GM12878 (cell line): ENCODE measurements at regions not wholly inside any gene's neighbourhood (a gene's known extent, or its start where the extent isn't known, plus 50 kb on each side); places are given as distances from the start of the nearest gene placed in this dataset.

Experiments
- ATAC-seq: fragments of 200-7000 bp; cut with Tn5 transposase; 3 replicates; pipeline ENCODE4 v1.9.1; 2020; ENCODE audit warnings: mild to moderate bottlenecking, moderate library complexity
- BruUV-seq: library from RNA; stranded (reverse); fragments of 400-500 nt; replicated peaks from 2 replicates; lab custom pipeline; 2021; lab: Mats Ljungman, UMichigan
- CTCF ChIA-PET: fragments of 300-600 bp; sonication (Branson Sonifier 250); formaldehyde crosslinking; extraction: SDS; loops from one replicate; lab custom pipeline; 2021; ENCODE audit warnings: inconsistent platforms; lab: Yijun Ruan, JAX
- POLR2A ChIA-PET: fragments of 350-600 bp; formaldehyde crosslinking; extraction: SDS; loops from one replicate; lab custom pipeline; 2021; ENCODE audit warnings: inconsistent platforms; lab: Charles Lee
- RAD21 ChIA-PET: fragments of 300-600 bp; sonication (Branson Sonifier 250); formaldehyde crosslinking; loops from one replicate; lab custom pipeline; 2023; ENCODE audit warnings: antibody characterized with exemption; ENCODE audit not compliant: unreplicated experiment; lab: Charles Lee
- SMC1A ChIA-PET: fragments of 300-600 bp; sonication (Branson Sonifier 250); formaldehyde crosslinking; loops from one replicate; lab custom pipeline; 2023; ENCODE audit not compliant: unreplicated experiment, uncharacterized antibody; lab: Charles Lee
- DNase-seq: peaks from one replicate; pipeline ENCODE4 v3.0.0-alpha.2; 2011; ENCODE audit warnings: low read depth, low spot score
- FAIRE-seq: peaks from 3 replicates; lab custom pipeline; 2011; peaks lifted over from hg19 to GRCh38; lab: Jason Lieb, UNC
- H2AFZ ChIP-seq: 2 replicates; pipeline ENCODE4 v1.6.0; 2011; ENCODE audit warnings: low read depth, low read length, control low read depth; ENCODE audit not compliant: control insufficient read depth
- H3K27ac ChIP-seq: 2 replicates; pipeline ENCODE4 v1.5.1; 2011; ENCODE audit warnings: control low read depth; ENCODE audit not compliant: control insufficient read depth, insufficient read depth
- H3K27me3 ChIP-seq, 2 experiments: replicated peaks in 1 of 2; 2 replicates each; pipeline versions ENCODE4 v1.6.0 to v1.6.1; 2011; ENCODE audit warnings: low read length in 1 of 2; ENCODE audit not compliant: control insufficient read depth in 2 of 2, insufficient read depth in 2 of 2
- H3K36me3 ChIP-seq, 2 experiments: 2 replicates each; pipeline ENCODE4 v1.5.1; 2011; ENCODE audit warnings: low read length in 1 of 2; ENCODE audit not compliant: control insufficient read depth in 2 of 2, insufficient read depth in 2 of 2
- H3K4me1 ChIP-seq: 2 replicates; pipeline ENCODE4 v1.6.1; 2011; ENCODE audit warnings: mild to moderate bottlenecking, low read length, moderate library complexity, mixed read lengths; ENCODE audit not compliant: control insufficient read depth, insufficient read depth
- H3K4me2 ChIP-seq: 2 replicates; pipeline ENCODE4 v1.6.0; 2011; ENCODE audit warnings: control low read depth; ENCODE audit not compliant: control insufficient read depth, insufficient read depth
- H3K4me3 ChIP-seq: fragments of 200-600 bp; sonication (generic); 2 replicates; pipeline ENCODE4 v1.5.1; 2016
- H3K79me2 ChIP-seq: 2 replicates; pipeline ENCODE4 v1.6.0; 2011; ENCODE audit warnings: low read length; ENCODE audit not compliant: control insufficient read depth, insufficient read depth
- H3K9ac ChIP-seq: 2 replicates; pipeline ENCODE4 v1.8.0; 2011; ENCODE audit warnings: low read length, control low read depth, mixed read lengths; ENCODE audit not compliant: control insufficient read depth, insufficient read depth
- H3K9me3 ChIP-seq: replicated peaks from 3 replicates; pipeline ENCODE4 v1.5.1; 2011; ENCODE audit warnings: mild to moderate bottlenecking, low read length; ENCODE audit not compliant: control insufficient read depth, insufficient read depth
- H4K20me1 ChIP-seq: 2 replicates; pipeline ENCODE4 v1.6.0; 2011; ENCODE audit not compliant: control insufficient read depth, insufficient read depth
- CREB1 ChIP-seq: IDR thresholded peaks from 2 replicates; pipeline ENCODE4 v1.6.1; 2012; ENCODE audit warnings: low read depth, mild to moderate bottlenecking, inconsistent platforms
- ETV6 ChIP-seq, 2 experiments: fragments of 450-650 bp in 1 of 2; IDR thresholded peaks in 1 of 2; conservative IDR thresholded peaks in 1 of 2; 2 replicates each; pipeline ENCODE4 v1.6.1; 2014; ENCODE audit warnings: antibody characterized with exemption in 1 of 2, borderline replicate concordance in 1 of 2, low read depth in 1 of 2, mild to moderate bottlenecking in 1 of 2, moderate library complexity in 1 of 2
- FOXK2 ChIP-seq: fragments of 450-650 bp; IDR thresholded peaks from 2 replicates; pipeline ENCODE4 v1.6.1; 2017; ENCODE audit warnings: mild to moderate bottlenecking, moderate library complexity
- HDAC6 ChIP-seq: fragments of 200-600 bp; sonication (generic); IDR thresholded peaks from one replicate; pipeline ENCODE4 v1.8.0; 2017; ENCODE audit warnings: antibody characterized with exemption; ENCODE audit not compliant: unreplicated experiment
- KDM1A ChIP-seq: fragments of 200-600 bp; sonication (generic); IDR thresholded peaks from 2 replicates; pipeline ENCODE4 v1.6.1; 2016; ENCODE audit warnings: borderline replicate concordance
- PAX8 ChIP-seq: fragments of 450-650 bp; IDR thresholded peaks from 2 replicates; pipeline ENCODE4 v1.6.1; 2017; ENCODE audit warnings: mild to moderate bottlenecking, moderate library complexity
- SREBF2 ChIP-seq: IDR thresholded peaks from 2 replicates; pipeline ENCODE4 v1.6.1; 2012; ENCODE audit warnings: mild to moderate bottlenecking, low read length
- TBL1XR1 ChIP-seq: IDR thresholded peaks from 2 replicates; pipeline ENCODE4 v1.6.1; 2012; ENCODE audit warnings: low read depth, low read length, improper control_type of control experiment
- WGBS: methylation state at CpG from one replicate; pipeline ENCODE4 v1.1.6; 2016; ENCODE audit warnings: low lambda C conversion rate; ENCODE audit not compliant: insufficient replicate concordance, insufficient coverage; ENCODE audit errors: missing lambda C conversion rate; 5-methylcytosine and 5-hydroxymethylcytosine counted together
- in situ Hi-C: fragments of 300-500 bp; cut with MboI; formaldehyde crosslinking; loops from 9 replicates; pipeline ENCODE4 v1.14.3; 2018; ENCODE audit warnings: mixed read lengths
- intact Hi-C: fragments of 100-400 bp; cut with micrococcal nuclease; formaldehyde crosslinking; loops from one replicate; pipeline ENCODE4 v1.14.2; 2022; ENCODE audit not compliant: unreplicated experiment
- TF ChIP-seq, protein P1 (sequence below): fragments of 450-650 bp; formaldehyde crosslinking; IDR thresholded peaks from 2 replicates; pipeline ENCODE4 v1.5.0; 2022; ENCODE audit warnings: mild to moderate bottlenecking, missing genetic modification characterization
- TF ChIP-seq, protein P2 (sequence below): IDR thresholded peaks from 2 replicates; pipeline ENCODE4 v1.6.1; 2011; ENCODE audit warnings: low read depth, mild to moderate bottlenecking, low read length, moderate library complexity, borderline replicate concordance; ENCODE audit errors: extremely low read depth
- TF ChIP-seq, protein P3 (sequence below): fragments of 450-650 bp; IDR thresholded peaks from 2 replicates; pipeline ENCODE4 v1.6.1; 2016; ENCODE audit warnings: mild to moderate bottlenecking
- TF ChIP-seq, protein P4 (sequence below): fragments of 450-650 bp; IDR thresholded peaks from 2 replicates; pipeline ENCODE4 v1.6.1; 2017; ENCODE audit warnings: mild to moderate bottlenecking, moderate library complexity
- TF ChIP-seq, protein P5 (sequence below): IDR thresholded peaks from 2 replicates; pipeline ENCODE4 v1.6.1; 2012; ENCODE audit warnings: low read depth, low read length, improper control_type of control experiment
- TF ChIP-seq, protein P6 (sequence below): IDR thresholded peaks from 2 replicates; pipeline ENCODE4 v1.6.1; 2011; ENCODE audit warnings: low read depth, low read length, improper control_type of control experiment, borderline replicate concordance

DNA sequence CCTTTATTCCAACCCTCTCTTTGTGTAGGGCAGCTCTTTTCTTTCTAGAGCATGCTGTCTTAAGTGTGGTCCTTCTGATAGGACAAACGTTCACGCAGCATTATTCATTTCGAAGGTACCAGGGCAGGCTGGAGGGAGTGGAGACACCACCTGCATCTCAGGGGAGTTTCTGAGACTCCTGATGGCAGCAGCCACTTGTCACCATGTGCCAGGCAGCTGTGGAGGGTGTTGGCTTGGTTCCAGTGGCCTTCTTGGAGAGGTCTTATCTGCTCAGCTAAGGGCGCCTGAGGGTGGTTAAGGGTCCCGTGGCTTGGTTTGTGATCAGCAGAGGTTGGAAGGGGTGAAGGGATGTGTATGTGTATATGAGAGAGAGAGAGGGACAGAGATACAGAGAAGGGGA is 257.1 kb upstream of the EEF2KMT start:
- ATAC-seq (no peak), FAIRE-seq (no peak), DNase-seq (no peak)
- RAD21 ChIA-PET: no interaction called here
- H3K27me3 ChIP-seq: no peaks in the 10 kb centered on the region
- in situ Hi-C loops: no loop called here
- no peaks in the 10 kb centered on the region for H3K36me3 ChIP-seq
- no TSS peak for BruUV-seq
- no peak overlapping the region for H2AFZ ChIP-seq
- H3K9me3 ChIP-seq: no peaks in the 10 kb centered on the region
- no peak overlapping the region for H3K4me3 ChIP-seq
- H3K27ac ChIP-seq: no peak overlapping the region
- no peak overlapping the region for H3K9ac ChIP-seq
- SMC1A ChIA-PET: interaction anchor here (1.0 kb wide), 1 partner anchor 18 kb away, joined by 3 read pairs; no protein-coding TSS in a partner anchor
- 1% methylated on average over 5 of the region's 5 CpGs for WGBS
- CTCF ChIA-PET: no interaction called here
- no peaks in the 10 kb centered on the region for H4K20me1 ChIP-seq
- intact Hi-C loops: no loop called here
- no peaks in the 10 kb centered on the region for H3K79me2 ChIP-seq
- H3K4me1 ChIP-seq: no peaks in the 10 kb centered on the region
- no peak overlapping the region for H3K4me2 ChIP-seq
- POLR2A ChIA-PET: no interaction called here
- TF ChIP-seq CREB1 (no peak), SREBF2 (no peak), PAX8 (no peak), HDAC6 (no peak), TBL1XR1 (no peak), FOXK2 (no peak), ETV6 (conservative IDR thresholded peaks at IDR 0.05 in 1 of 2, IDR thresholded peaks at IDR 0.05 in 1 of 2; ENCODE audit: borderline replicate concordance in 1 of 2, low read depth in 1 of 2) (no peak), KDM1A (no peak)
- TF ChIP-seq, protein P1, sequence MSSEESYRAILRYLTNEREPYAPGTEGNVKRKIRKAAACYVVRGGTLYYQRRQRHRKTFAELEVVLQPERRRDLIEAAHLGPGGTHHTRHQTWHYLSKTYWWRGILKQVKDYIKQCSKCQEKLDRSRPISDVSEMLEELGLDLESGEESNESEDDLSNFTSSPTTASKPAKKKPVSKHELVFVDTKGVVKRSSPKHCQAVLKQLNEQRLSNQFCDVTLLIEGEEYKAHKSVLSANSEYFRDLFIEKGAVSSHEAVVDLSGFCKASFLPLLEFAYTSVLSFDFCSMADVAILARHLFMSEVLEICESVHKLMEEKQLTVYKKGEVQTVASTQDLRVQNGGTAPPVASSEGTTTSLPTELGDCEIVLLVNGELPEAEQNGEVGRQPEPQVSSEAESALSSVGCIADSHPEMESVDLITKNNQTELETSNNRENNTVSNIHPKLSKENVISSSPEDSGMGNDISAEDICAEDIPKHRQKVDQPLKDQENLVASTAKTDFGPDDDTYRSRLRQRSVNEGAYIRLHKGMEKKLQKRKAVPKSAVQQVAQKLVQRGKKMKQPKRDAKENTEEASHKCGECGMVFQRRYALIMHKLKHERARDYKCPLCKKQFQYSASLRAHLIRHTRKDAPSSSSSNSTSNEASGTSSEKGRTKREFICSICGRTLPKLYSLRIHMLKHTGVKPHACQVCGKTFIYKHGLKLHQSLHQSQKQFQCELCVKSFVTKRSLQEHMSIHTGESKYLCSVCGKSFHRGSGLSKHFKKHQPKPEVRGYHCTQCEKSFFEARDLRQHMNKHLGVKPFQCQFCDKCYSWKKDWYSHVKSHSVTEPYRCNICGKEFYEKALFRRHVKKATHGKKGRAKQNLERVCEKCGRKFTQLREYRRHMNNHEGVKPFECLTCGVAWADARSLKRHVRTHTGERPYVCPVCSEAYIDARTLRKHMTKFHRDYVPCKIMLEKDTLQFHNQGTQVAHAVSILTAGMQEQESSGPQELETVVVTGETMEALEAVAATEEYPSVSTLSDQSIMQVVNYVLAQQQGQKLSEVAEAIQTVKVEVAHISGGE: no peak
- TF ChIP-seq, protein P2, sequence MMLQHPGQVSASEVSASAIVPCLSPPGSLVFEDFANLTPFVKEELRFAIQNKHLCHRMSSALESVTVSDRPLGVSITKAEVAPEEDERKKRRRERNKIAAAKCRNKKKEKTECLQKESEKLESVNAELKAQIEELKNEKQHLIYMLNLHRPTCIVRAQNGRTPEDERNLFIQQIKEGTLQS: no peak
- TF ChIP-seq, protein P3, sequence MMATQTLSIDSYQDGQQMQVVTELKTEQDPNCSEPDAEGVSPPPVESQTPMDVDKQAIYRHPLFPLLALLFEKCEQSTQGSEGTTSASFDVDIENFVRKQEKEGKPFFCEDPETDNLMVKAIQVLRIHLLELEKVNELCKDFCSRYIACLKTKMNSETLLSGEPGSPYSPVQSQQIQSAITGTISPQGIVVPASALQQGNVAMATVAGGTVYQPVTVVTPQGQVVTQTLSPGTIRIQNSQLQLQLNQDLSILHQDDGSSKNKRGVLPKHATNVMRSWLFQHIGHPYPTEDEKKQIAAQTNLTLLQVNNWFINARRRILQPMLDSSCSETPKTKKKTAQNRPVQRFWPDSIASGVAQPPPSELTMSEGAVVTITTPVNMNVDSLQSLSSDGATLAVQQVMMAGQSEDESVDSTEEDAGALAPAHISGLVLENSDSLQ: no peak
- TF ChIP-seq, protein P4, sequence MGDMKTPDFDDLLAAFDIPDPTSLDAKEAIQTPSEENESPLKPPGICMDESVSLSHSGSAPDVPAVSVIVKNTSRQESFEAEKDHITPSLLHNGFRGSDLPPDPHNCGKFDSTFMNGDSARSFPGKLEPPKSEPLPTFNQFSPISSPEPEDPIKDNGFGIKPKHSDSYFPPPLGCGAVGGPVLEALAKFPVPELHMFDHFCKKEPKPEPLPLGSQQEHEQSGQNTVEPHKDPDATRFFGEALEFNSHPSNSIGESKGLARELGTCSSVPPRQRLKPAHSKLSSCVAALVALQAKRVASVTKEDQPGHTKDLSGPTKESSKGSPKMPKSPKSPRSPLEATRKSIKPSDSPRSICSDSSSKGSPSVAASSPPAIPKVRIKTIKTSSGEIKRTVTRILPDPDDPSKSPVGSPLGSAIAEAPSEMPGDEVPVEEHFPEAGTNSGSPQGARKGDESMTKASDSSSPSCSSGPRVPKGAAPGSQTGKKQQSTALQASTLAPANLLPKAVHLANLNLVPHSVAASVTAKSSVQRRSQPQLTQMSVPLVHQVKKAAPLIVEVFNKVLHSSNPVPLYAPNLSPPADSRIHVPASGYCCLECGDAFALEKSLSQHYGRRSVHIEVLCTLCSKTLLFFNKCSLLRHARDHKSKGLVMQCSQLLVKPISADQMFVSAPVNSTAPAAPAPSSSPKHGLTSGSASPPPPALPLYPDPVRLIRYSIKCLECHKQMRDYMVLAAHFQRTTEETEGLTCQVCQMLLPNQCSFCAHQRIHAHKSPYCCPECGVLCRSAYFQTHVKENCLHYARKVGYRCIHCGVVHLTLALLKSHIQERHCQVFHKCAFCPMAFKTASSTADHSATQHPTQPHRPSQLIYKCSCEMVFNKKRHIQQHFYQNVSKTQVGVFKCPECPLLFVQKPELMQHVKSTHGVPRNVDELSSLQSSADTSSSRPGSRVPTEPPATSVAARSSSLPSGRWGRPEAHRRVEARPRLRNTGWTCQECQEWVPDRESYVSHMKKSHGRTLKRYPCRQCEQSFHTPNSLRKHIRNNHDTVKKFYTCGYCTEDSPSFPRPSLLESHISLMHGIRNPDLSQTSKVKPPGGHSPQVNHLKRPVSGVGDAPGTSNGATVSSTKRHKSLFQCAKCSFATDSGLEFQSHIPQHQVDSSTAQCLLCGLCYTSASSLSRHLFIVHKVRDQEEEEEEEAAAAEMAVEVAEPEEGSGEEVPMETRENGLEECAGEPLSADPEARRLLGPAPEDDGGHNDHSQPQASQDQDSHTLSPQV: no peak
- TF ChIP-seq, protein P5, sequence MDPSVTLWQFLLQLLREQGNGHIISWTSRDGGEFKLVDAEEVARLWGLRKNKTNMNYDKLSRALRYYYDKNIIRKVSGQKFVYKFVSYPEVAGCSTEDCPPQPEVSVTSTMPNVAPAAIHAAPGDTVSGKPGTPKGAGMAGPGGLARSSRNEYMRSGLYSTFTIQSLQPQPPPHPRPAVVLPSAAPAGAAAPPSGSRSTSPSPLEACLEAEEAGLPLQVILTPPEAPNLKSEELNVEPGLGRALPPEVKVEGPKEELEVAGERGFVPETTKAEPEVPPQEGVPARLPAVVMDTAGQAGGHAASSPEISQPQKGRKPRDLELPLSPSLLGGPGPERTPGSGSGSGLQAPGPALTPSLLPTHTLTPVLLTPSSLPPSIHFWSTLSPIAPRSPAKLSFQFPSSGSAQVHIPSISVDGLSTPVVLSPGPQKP: no peak
- TF ChIP-seq, protein P6, sequence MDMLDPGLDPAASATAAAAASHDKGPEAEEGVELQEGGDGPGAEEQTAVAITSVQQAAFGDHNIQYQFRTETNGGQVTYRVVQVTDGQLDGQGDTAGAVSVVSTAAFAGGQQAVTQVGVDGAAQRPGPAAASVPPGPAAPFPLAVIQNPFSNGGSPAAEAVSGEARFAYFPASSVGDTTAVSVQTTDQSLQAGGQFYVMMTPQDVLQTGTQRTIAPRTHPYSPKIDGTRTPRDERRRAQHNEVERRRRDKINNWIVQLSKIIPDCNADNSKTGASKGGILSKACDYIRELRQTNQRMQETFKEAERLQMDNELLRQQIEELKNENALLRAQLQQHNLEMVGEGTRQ: no peak
